Stimulated activated CD4-positive, alpha-beta T cell treated with anti-CD3 and anti-CD28 coated beads, Interleukin-12 subunit alpha, Interleukin-12 subunit beta, amount 100 ng/mL, for 48 hours (primary cell): ENCODE measurements at regions not wholly inside any gene's neighbourhood (a gene's known extent, or its start where the extent isn't known, plus 50 kb on each side); places are given as distances from the start of the nearest gene placed in this dataset.
"Not testable (repeated sequence)": the region's sequence is repeated elsewhere in the genome, so short reads cannot be mapped to it uniquely, and the experiment has no call there.

Experiments used
- DNase-seq, 3 donors: peaks; one replicate each; pipeline ENCODE4 v3.0.0-alpha.2; 2020; ENCODE audit warnings: low read depth in 2 of 3, low spot score in 1 of 3

GRCh38 chr4:146076081-146076480 is 99.4 kb upstream of the LSM6 start:
- DNase-seq: no peak

DNA sequence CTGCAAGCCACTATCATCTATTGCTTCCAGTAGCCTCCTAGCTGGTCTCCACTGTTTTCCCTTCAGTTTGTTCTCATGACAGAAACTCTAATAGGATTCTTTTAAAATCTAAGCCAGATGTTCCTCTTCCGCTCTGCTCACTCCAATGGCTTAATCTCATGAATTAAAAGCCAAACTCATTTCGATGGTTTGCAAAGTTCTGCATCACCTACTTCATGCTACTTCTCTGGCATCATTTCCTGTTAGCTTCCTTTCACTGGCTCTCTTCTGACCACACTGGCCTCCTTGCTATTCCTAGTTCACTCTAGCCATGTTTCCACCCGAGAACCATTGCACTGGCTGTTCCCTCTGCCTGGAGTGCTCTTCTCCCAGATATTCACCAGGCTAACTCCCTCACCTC is 102.0 kb upstream of the LSM6 start:
- DNase-seq: no peak

DNA sequence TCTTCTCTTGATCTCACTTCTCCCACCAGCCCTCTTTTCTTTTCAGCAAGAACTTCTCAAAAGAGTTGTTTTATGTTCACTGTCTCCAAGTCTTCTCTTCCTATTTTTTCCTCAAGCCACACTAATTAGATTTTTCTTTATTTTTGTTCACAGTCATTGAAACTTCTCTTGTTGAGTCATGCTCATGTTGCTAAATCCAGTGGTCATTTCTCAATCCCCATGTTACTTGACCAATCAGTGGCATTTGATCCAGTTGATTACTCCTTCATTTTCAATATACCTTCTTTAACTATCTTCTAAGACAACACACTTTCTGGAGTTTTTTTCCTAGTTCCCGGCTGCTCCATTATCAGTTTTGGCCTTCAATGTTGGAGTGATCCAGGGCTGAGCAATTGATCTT is 103.1 kb upstream of the LSM6 start:
- no peak for DNase-seq

- no peak for DNase-seq
These were observed 104.1 kb upstream of the LSM6 start for GRCh38 chr4:146071390-146071789.

DNA sequence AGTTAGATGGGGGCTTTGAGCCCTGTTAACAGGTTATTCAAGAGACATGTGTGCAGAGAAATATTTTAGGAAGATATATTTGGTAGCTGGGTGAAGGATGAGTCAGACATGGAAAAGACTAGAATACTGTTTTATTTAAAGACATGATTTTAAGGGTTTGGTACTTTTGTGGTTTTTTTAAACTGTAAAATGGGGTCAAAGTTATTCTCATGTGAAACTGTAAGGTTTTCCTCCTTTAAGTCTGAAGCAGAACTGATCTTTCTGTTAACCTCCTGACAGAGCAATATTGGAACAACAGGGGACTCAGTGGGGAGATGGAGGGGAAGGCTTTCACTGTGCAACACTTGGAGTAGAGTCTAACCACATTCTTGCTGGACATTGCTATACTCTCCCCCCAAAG is 112.4 kb upstream of the LSM6 start:
- no peak for DNase-seq

GRCh38 chr4:146062340-146062739 is 113.2 kb upstream of the LSM6 start:
- no peak for DNase-seq

DNA sequence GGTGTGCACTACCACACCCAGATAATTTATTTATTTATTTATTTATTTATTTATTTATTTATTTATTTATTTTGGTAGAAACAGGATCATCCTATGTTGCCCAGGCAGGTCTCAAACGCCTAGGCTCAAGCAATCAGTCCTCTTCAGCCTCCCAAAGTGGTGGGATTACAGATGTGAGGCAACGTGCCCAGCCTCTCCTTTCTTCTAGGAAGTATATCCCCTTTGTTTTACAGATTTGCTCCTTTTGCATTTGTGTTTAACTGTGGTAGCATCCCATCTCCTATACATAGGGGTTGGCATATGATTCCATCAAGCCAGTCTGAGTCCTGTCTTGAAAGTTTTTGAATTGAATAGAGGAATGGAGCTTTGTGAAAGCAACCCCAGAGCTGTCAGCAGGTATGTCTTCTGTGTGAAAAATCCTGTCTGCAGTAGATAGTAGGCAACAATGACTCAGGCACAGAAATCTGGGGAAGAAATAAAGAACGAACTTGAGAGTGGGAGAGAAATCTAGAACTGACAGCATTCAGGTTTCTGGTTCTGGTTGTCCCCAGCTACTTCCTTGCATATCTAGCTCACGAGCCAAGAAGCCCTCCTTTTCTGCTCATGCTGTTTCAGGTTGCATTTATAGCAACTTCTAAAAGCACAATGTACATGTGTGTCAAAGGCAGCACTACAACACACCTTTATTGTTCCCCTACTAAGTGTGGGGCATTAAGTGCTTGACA is 113.7 kb upstream of the LSM6 start:
- DNase-seq: no peak

DNA sequence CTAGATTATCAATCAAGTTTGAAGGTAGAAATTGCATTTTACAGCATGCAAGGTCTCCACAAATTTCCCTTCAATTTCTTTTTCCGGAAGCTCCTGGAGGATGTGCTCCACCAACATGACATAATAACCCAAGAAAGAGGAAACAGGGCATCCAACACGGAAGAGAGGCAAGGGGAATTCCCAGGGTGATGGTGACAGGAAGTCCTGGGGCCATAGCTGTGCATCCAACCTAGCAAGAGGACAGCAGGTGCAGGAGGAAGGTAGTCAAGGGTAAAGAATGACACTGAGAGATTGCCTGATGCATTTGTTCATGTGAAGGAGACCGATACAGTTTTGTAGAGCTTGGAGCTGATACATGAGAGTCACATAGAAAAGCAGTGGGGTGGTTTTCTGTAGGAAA is 115.7 kb upstream of the LSM6 start:
- no peak for DNase-seq

DNA sequence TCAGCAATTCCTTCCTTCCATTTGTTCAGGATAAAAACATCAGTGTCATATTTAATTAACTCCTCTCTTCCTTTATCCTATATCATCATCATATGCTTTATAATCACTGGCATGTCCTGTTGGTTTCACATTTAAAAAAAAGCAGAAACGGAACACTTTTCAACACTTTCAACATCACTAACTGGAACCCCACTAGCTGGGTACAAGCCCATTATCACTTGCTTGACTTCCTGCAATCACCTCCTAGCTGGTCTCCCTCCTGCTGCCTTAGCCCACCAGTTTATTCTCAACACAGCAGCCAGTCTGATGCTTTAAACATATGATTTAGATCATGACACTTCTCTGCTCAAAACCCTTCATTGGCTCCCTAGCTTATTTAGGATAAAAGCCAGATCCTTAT is 116.4 kb upstream of the LSM6 start:
- no peak for DNase-seq

DNA sequence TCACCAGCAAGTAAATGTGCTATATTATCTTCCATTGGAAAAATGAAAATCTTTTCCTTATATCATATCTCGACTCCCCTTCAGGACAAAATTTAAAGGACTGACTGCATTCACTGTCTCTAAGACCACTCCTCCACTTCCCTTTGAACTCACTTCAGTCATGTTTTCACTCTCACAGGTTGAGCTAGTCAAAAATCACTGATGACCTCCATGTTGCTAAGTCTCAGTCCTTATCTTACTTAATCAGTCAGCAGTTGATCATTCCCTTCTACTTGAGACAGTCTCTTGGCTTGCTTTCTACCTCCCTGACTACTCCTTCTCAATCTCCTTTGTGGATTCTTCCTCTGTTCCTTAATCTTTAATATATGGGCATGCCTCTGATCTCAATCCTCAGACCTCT is 117.0 kb upstream of the LSM6 start:
- DNase-seq: no peak

GRCh38 chr4:146054676-146055075 is 116.1 kb upstream of the ZNF827 start:
- no peak for DNase-seq

DNA sequence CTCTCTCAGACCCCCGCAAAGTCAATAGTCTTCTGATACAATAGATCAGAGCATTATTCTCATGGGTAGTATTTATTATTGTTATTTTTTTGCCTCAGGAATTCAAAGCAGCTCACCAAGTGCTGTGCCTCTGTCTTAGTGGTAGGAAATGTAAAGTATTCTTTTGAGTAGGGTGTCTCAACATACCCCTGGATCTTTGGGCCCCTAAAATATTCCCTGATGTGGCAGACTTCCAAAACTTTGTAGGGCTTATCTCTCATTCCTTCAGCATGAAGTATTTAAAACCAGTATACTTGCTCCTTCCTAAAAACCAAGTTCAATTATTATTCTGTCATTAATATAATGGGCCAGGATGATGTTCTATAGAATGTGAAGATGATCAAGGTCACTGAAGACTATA is 115.3 kb upstream of the ZNF827 start:
- no peak for DNase-seq

- no peak for DNase-seq
These were observed 113.2 kb upstream of the ZNF827 start for GRCh38 chr4:146051728-146052391.

GRCh38 chr4:146051223-146051622 is 112.6 kb upstream of the ZNF827 start:
- DNase-seq: no peak

- no peak for DNase-seq
These were observed 111.2 kb upstream of the ZNF827 start for GRCh38 chr4:146049802-146050201.

DNA sequence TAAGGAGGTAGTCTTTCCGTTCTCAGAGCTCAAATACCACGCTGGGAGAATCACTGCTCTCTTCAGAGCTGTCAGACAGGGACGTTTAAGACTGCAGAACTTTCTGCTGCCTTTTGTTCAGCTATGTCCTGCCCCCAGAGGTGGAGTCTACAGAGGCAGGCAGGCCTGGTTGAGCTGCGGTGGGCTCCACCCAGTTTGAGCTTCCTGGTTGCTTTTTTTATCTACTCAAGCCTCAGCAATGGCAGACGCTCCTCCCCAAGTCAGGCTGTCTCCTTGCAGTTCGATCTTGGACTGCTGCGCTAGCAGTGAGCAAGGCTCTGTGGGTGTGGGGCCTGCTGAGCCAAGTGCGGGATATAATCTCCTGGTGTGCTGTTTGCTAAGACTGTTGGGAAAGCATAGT is 109.1 kb upstream of the ZNF827 start:
- not testable (repeated sequence) for DNase-seq

DNA sequence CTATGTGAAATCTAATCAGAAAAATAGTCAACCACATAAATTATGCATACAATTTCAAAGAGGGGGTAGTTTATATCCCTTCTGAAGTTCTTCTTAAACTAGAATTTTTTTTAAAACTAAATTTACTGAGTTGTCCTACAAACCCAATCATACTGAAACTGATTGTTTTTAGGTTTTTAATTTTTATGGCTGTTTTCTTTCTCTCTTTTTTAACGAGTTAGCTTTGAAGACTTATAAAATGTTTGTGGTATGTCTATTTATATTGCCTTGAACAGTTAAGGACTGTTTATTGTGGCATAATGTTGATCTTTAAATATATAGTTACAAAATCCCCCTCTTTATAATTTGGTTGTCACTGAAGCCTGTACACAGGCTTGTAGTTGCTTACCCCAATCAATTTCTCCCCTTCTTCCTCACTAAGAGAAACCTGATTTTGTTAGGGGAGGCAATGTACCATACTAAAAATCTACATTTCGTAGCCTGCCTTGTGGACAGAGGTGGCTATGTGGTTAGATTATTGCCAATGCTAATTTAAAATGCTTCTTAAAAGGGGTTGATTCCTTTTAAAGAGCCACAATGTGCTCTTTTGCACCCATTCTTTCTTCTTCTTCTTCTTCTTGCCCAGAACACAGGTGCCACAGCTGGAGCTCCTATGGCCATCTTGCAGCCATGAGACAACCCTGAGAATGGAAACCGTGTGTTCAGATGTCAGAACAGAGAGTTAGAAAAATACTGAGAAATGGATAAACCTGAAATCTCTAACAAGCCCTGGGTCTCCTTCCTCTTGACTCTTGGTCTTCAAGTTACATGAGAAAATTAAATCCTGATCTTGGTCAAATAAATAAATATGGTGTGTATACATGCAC is 102.7 kb upstream of the ZNF827 start:
- no peak for DNase-seq

DNA sequence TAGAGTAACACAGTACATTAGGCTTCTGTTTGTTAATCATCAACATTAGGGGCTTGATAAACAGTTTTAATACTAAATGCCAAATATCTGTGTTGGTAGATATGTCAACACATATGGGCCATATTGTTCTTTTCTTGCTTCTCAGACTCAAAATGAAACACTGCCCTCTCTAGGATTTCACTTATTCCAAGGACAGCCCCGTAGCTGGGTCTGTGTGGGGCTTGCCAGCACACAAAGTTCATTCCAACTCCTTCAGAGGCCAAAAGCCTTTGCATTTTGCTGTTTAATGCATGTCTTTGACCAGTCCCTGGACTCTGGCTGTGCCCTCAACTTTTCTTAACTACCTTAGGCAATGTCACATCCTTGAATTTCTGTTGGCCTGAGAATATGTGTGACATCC is 102.0 kb upstream of the ZNF827 start:
- DNase-seq: no peak

DNA sequence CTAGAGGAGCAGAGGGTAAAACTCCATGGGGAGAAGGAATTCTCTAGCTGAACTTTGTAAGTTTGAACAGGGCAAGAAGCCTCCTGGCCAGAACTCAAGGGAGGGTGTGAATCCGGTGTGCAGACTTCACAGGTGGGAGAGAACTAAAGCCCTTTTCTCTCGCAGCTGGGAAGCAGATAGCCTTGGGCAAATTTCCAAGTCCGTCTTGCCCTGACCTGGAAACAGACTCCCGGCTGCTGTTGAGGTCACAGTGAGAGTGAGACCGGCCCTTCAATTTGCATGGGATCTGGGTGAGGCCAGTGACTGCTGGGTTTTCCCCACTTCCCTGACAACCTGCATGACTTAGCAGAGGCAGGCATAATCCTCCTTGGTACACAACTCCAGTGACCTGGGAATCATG is 94.5 kb upstream of the ZNF827 start:
- DNase-seq: no peak

GRCh38 chr4:146032234-146032860 is 93.7 kb upstream of the ZNF827 start:
- DNase-seq: no peak

- DNase-seq: peak in 1 of 3 donors; percentile 1
These were observed 91.5 kb upstream of the ZNF827 start for GRCh38 chr4:146029939-146030710.
